NCI-H146 treated with DMSO at 0.1 percent for 48 hours (cell line): ENCODE measurements at regions not wholly inside any gene's neighbourhood (a gene's known extent, or its start where the extent isn't known, plus 50 kb on each side); places are given as distances from the start of the nearest gene placed in this dataset.
"Not testable (repeated sequence)": the region's sequence is repeated elsewhere in the genome, so short reads cannot be mapped to it uniquely, and the experiment has no call there.

Source experiments
- DNase-seq: peaks from one replicate; lab custom pipeline; 2025; ENCODE audit not compliant: unreplicated experiment; lab: John Stamatoyannopoulos, UW

DNA sequence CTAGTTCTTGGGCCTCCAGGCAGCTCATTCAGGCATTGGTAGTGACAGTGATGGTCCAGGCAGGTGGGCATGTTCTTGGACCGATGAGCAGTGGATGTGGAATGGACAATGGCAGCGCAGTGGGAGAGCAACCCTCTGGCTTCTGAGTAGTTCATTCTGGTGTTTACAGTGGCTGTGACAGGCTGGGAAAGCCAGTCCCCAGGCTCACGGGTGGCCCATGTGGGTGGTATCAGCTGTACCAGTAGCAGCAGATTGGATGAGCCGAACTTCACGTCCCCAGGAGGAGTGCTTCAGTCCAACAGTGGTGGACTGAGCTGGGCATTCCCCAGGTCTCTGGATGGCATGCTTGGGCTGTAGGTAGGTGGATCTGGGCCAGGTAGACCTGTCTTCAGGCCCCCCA is 515.6 kb upstream of the ACO1 start:
- DNase-seq, result no peak

DNA sequence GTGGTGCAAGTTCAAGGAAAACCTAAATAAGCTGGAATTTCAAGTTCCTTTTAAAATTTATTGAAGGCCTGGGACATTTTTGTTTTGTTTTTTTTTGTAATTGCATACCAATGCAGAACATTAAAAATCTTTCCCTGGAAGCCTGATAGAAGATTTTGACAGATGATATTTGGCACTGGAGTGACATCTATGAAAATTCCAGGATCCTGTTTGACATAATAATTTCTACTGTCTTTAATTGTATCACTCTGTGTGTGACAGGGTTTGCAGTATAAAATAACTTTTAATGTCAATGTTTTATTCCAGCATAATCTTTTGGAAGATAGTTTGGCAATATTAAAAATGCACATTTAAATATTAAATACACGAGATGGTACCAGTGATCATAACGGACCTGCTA is 514.2 kb upstream of the ACO1 start:
- DNase-seq, result no peak

DNA sequence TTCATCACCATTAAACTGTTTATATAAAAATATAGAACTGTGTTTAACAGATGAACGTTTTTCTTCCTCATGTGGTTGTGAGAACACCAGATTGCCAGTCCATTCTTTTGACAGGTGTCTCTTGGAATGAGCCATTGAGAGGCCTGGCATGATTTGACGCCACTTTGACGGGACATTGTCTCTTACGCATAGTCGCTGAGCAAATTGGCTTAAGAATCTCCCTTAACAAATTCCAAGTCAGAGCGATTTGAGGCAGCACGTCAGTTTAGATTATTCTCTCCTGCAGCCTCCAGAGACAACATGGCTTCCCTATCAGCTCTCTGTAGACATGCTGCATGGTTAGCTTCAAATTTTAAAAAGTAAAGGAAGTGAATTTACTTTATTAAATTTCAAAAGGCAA is 510.7 kb upstream of the ACO1 start:
- DNase-seq, result no peak

DNA sequence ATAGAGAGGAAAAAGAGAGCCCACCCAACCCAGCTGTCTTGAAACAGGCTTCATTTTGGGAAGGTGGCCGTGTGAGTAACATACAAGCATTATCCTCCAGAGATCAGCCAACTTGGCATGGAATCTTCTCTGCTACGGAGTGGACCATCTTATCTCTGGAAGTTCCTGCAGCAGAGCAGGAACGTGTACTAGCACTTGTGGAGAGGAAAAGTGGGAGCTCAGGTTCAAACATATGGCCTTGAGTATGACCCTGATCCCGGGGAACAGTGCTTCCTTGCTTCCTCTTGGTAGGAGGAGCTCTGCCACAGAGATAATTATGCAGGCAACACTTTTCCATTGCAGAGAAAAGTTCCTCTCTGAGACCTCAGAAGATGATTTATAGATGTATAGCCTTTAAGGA is 490.4 kb upstream of the ACO1 start:
- DNase-seq, result no peak

DNA sequence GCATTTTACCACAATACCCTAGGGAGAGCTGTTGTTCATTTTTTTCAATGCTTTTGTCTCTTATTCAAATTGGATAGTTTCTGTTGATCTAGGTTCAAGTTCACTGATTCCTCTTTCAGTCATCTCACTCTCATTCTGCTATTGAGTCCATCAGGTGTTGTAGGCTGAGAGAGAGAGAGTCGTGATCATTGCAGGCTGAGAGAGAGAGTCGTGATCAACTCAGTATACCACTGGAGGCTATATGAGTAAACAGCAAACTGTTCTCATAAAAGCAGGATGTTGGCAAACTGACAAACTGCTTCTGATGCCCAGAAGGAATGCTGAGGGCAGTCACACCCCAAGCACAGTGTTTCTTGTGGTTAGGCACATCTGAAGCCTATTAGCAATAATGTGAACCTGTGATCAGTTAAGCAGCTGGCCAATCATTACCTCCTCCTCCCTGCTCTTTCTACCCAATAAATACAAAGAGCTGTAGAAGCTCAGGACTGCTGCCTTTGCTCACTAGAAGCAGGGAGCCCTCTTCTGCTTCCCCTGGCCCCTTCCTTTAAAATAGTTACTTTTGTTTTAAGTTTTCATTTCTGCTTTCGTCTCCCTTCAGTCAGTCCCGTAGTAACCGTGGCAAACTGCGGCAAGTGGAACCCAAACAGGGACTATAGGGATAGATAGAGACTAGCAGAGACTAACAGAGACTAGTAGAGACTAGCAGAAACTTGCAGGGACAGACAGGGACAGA is 476.1 kb upstream of the ACO1 start:
- DNase-seq, result no peak

DNA sequence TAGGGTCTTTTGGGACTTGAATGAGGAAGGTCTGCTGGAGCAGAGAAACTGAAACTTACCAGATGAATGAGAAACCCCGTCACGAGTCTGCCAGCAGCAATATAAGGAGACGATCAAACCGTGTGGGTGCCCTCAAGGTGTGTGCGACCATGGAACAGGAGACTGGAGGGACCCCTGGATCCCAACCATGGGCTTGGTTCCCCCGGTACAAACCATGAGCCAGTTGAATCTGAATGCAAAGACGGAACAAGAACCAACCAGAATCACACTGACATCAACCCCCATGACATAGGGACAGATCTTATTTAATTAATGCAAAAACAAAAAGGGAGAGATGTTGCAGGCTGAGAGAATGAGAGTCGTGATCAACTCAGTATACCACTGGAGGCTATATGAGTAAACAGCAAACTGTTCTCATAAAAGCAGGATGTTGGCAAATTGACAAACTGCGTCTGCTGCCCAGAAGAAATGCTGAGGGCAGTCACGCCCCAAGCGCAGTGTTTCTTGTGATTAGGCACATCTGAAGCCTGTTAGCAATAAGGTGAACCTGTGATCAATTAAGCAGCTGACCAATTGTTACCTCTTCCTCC is 475.5 kb upstream of the ACO1 start:
- DNase-seq, result no peak

DNA sequence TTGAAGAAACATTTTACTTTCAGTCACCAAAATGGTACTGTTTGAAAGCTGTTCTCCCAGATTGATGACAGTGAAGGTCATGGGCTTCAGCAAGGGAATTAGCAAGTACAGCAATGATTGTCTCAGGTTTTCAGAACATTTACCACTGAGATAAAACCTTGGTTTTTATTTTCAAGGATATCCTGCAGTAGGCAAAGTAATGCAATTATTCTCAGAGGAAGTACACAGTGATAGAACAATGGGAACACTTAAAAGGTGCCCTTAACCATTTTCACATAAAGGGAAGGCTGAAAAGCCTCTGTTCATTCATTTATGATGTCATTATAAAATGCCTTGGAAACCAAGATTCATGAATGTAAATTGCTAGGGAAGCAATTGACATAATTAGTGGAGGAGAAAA is 471.8 kb upstream of the ACO1 start:
- DNase-seq, result peak; percentile 54

DNA sequence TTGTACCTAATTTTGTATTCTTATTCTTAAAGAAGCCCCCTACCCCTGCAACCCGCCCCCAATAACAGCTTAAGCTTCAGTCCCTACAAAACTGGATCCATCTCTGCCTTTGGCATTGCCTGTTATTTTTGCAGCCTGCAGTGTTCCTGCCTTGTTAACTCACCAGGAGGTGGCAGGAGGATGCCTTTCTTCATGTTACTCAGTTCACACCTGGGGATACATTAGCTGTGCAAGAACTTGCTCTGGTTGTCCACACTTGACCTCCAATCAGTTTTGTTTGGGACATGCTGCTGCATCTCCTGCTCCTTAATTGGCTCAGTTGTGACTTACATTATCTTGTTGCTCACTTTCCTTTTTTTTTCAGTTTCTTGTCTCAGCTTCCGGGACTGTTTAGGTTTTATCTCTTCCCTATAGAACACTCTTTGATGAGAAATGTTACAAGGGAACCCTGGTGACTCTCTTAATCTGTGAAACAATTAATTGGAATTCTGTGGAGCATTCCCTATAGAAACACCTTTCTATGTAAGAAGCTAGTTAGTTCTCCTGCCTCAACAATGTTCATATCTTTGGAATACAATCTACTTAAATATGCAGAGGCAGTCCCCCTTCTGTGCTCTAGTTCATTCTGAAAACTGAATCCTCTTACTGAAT is 467.7 kb upstream of the ACO1 start:
- DNase-seq, result peak; percentile 2

DNA sequence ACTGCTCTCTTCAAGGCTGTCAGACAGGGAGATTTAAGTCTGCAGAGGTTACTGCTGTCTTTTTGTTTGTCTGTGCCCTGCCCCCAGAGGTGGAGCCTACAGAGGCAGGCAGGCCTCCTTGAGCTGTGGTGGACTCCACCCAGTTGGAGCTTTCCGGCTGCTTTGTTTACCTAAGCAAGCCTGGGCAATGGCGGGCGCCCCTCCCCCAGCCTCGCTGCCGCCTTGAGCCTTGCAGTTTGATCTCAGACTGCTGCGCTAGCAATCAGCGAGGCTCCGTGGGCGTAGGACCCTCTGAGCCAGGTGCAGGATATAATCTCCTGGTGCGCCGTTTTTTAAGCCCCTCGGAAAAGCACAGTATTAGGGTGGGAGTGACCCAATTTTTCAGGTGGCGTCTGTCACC is 446.7 kb upstream of the ACO1 start:
- DNase-seq, result not testable (repeated sequence)

DNA sequence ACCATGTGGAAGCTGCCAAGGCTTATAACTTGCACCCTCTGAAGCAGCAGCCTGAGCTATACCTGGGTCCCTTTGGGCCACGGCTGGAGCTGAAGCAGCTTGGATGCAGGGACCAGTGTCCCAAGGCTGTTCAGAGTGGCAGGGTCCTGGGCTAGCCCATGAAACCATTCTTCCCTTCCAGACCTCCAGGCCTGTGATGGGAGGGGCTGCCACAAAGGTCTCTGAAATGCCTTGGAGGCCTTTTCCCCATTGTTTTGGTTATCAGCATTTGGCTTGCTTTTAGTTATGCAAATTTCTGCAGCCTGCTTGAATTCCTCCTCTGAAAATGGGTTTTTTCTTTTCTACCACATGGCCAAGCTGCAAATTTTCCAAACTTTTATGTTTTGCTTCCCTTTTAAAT is 433.7 kb upstream of the ACO1 start:
- DNase-seq, result no peak

DNA sequence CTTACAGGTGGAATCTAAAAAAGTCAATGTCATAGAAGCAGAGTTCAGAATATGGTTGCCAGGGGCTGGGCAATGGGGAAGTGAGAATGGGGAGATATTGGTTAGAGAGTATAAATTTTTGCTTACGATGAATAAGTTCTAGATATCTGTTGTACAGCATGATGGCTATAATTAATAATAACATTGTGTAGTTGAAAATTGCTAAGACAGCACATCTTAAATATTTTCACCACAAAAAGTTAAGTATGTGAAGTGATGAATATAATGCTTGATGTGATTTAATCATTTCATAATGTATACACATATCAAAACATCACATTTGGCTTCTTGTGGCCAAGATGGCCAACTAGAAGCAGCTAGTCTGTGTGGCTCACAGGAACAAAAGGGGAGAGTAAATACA is 425.9 kb upstream of the ACO1 start:
- no peak for DNase-seq

DNA sequence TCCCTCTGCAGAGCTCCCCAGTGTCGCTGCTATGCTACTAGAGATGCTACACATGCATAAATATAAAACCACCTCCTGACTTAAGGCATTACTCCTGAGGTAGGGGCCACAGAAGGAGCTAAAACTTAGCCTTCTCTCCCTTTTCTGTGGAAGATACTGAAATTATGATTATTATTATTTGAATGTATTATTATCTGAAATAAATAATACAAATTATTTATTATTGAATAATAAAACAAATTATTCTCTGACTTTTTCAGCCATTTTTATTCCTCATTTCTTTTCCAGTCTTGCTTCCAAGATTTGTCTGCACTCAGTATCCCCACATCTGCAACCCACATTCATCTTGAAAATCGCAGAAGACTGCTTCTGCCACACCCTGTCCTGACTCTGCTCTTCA is 414.9 kb upstream of the ACO1 start:
- DNase-seq, result no peak

DNA sequence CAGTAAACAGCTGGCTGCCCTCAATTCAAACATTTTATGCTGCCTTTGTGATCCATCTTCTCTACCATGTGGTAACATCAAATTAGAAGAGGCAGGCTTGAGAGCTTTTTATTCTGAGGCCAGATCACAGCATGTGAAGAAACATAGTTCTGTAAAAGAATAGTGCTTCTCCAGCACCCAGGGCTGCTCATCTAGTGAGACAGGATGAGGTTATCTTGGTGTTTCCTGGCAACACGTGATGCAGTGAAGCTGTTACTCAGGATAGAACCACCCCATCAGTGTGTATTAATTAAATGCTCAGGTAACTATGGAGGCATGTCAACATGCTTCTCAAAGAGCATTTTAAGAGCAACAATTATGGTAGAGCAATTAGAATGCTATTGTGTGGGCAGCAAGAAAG is 400.5 kb upstream of the ACO1 start:
- DNase-seq, result no peak

DNA sequence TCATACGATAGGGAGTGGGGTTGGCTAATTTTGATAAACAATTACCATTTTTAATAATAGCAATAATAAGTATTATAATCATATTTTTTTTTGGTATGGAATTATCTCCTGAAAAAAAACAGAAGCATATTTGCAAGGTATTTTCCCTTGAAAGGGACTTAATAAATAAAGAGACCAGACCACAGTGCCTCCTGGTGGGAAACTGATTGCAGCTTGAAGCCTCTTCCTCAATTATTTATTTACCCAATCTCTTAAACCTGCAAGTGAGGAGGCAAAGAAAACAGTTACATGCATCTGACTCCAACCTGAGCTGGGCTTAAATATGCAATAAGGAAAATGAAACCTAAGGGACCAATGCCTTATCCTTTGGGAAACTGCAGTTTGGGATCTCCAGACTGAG is 388.1 kb upstream of the ACO1 start:
- no peak for DNase-seq

DNA sequence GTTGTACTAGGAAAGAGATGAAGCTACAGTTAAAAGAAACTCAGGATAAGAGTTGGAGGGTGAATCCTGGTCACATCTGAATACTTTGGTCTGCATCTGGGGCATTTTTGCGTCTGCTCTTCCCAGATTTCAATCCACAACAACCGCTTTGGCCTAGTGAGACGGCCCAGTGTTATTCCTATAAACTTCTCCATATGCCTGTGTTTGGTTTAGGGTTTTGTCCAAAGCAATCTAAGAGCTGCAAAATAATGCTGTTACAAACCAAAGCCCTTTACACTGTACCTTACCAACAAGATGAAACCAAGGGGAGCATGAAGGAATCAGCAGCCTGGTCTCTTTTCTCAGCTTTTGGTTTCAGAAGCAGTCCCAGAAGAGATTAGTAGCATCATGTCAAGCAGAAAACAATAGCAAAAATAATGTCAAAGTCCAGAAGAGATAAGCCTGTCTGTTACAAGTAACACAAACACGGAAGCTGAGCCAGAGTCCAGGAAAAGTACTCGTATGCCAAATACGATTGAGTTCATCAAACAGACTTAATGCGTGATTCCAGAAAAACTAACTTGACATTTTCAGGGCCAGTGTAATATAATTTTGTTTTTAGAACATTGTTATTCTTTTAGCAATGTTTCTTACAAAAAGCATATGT is 379.9 kb upstream of the ACO1 start:
- DNase-seq, result no peak

DNA sequence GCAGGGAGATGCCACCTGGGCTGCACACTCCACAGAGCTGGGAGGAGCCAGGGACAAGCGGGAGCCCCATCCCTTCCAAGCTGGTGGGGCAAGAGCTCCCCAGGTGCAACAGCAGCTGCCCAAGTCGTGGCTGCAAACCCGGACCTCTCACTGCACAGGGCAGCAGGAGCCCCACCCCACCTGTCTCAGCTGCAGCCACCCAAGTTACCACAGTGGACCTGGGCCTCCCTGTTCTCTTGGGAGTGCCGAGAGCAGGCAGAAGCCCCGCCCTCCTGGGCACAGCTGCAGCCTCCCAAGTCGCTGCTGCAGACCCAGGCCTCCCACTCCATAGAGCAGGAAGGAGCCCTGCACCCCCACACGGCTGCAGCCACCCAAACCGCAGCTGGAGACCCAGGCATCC is 374.1 kb upstream of the ACO1 start:
- no peak for DNase-seq

DNA sequence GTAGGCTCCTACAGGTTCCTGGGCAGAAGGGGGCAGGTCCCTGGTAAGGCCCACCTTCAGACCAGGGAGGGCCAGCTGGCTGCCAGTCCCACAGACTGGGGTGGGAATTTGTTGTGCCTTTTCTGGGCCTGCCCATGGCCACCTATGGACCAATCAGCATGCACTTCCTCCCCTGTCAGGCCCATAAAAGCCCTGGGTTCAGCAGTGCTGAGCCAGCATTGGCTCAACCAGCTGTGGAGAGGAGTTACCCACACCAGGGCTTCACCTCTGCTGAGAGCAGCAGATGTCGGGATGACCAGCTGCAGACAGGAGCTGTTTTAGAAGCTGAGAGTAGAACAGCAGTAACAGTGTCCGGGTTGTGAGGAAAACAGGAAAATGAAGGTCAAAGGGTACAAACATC is 373.4 kb upstream of the ACO1 start:
- DNase-seq, result no peak

DNA sequence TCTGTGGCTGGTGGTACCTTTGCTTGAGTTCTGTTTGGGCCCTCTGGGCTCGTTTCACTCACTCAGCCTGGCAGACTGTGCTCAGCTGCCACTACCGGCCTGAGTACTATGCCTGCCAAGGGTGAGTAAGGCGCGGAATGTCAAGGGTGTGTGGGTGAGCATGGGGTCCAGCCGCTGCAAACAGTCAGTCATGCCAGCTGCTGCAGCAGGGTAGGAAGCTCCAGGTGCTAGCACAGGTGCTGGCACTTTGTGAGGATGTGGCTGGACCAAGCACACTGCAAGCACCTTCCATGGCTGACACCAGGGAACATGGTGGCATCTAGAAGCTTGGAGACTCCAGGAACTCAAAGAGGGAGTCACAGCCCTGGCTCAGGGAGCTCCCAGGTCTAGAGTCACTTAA is 368.6 kb upstream of the ACO1 start:
- no peak for DNase-seq

DNA sequence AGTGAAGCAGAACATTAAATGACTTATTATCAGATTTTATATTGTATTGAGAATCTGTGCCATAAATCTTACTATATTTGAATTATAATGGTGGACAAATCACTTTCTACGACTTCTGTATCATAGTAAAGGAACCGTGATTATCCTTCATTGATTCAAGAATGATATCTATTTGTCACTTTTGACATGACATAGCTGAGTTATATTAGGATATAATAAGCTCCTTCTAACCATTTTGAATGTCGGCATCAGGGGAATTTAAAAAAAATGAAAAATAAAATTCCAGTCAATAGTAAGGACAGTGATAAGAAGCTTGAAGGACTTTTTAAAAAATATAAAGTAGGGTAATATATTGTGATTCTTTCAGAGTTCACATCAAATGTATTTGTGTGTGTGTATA is 338.9 kb upstream of the ACO1 start:
- no peak for DNase-seq

DNA sequence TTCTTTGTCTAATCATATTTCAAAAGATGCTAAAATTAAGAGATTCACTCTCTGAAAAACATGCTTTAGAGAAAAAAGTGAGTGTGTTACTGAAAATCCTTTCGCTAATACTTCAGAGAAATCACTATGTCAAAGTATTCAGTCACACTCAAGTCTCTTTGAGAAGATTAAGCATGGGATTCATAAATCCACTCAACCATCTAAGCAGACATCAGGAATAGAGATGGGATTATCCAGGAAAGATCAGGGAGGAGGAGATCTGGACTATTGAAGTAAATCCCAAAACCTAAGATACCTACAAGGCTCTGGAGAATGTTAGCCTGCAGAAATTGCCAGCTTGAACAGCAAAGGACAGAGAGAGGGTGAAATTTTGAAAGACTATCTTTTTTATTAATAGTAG is 317.2 kb upstream of the ACO1 start:
- DNase-seq, result no peak

DNA sequence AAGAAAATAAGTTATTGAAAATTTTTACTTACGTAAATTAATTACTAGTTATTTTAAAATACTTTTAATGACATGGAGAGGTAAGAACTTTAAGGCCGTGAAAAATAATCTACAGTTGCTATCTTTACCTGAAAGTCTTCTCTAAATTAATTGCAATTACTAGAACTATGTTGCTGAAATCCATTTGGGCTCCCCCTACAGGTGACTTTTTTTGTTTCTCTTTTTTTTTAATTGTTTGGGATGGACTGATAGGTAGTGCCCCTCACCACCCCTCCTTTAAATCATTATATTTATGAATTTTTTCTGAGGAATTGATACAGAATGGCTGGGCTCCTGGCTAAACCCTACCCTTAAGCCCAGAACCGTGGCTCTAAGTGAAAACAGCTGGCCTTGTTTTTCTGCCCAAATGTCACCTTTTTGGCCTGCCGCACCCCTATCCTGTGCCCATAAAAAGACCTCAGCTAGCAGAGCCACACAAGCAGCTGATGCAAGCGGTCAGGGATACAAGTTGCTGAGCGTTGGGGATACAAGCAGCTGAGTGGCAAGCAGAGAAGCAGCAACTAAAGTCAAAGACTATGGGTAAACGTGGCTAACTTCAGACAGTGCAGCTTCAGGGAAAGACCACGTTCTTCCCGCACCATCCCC is 315.2 kb upstream of the ACO1 start:
- no peak for DNase-seq

DNA sequence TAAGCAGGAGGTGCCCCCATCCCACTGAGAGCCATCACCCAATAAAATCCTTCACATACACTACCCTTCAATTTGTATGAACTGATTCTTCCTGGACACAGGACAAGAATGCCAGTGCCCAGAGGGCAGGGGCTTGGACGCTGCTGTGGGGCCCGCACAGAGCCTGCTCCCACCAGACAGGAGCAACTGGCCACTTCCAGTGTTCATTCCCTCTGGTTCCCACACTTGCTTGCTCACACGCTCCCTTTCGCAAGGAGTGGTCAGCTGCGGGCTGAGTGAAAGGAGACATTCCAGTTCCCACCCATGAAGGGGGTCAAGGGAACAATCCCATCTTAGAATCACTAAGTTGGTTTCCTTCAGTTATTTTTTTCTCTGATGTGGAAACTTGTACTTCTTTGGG is 314.5 kb upstream of the ACO1 start:
- no peak for DNase-seq
